GM21825 (cell line): ENCODE measurements at regions not wholly inside any gene's neighbourhood (a gene's known extent, or its start where the extent isn't known, plus 50 kb on each side); places are given as distances from the start of the nearest gene placed in this dataset.

Source experiments
- ATAC-seq: cut with Tn5 transposase; IDR thresholded peaks from one replicate; pipeline ENCODE4 v1.9.1; 2021; ENCODE audit warnings: mild to moderate bottlenecking, moderate library complexity; ENCODE audit not compliant: unreplicated experiment

- no peak for ATAC-seq
Observed at GRCh38 chr7:22913158-22913557, 90.5 kb upstream of the TOMM7 start.

- no peak for ATAC-seq
Observed at GRCh38 chr7:22911889-22912288, 89.2 kb upstream of the TOMM7 start.

- ATAC-seq, result no peak
Observed at GRCh38 chr7:22909917-22910316, 87.3 kb upstream of the TOMM7 start.

- no peak for ATAC-seq
Observed at GRCh38 chr7:22907805-22908204, 85.2 kb upstream of the TOMM7 start.

- no peak for ATAC-seq
Observed at GRCh38 chr7:22900784-22901183, 78.1 kb upstream of the TOMM7 start.

- no peak for ATAC-seq
Observed at GRCh38 chr7:22900101-22900500, 77.5 kb upstream of the TOMM7 start.

- no peak for ATAC-seq
Observed at GRCh38 chr7:22896917-22897316, 74.3 kb upstream of the TOMM7 start.

- no peak for ATAC-seq
Observed at GRCh38 chr7:22895828-22896165, 73.1 kb upstream of the TOMM7 start.

GRCh38 chr7:22895140-22895827 lies 72.6 kb upstream of the TOMM7 start:
- no peak for ATAC-seq

- ATAC-seq, result no peak
Observed at GRCh38 chr7:22894546-22894945, 71.9 kb upstream of the TOMM7 start.

- ATAC-seq, result no peak
Observed at GRCh38 chr7:22890773-22891172, 68.1 kb upstream of the TOMM7 start.

GRCh38 chr7:22885797-22886261 lies 63.2 kb upstream of the TOMM7 start:
- ATAC-seq, result peak; percentile 86

GRCh38 chr7:22884911-22885788 lies 62.5 kb upstream of the TOMM7 start:
- ATAC-seq, result peak; percentile 43

GRCh38 chr7:22882106-22882505 lies 59.5 kb upstream of the TOMM7 start:
- ATAC-seq, result no peak

- ATAC-seq, result no peak
Observed at GRCh38 chr7:22879709-22880306, 57.2 kb upstream of the TOMM7 start.

GRCh38 chr7:22879280-22879679 lies 56.6 kb upstream of the TOMM7 start:
- ATAC-seq, result no peak

GRCh38 chr7:22876986-22877729 lies 54.5 kb upstream of the TOMM7 start:
- no peak for ATAC-seq

GRCh38 chr7:22875470-22875869 lies 52.8 kb upstream of the TOMM7 start:
- ATAC-seq, result no peak

- ATAC-seq, result no peak
Observed at GRCh38 chr7:22874904-22875303, 52.3 kb upstream of the TOMM7 start.
